ENCODE measurements at regions not wholly inside any gene's neighbourhood (a gene's known extent, or its start where the extent isn't known, plus 50 kb on each side); places are given as distances from the start of the nearest gene placed in this dataset.

- Histone ChIP-seq H3K27me3 (ENCODE audit: control insufficient read depth, insufficient read depth, low read length) (no peaks in the 10 kb centered on the region), H3K4me3 (ENCODE audit: low read depth, low read length) (no peak overlapping the region), H3K36me3 (ENCODE audit: control insufficient read depth, insufficient read depth, low read length) (no peaks in the 10 kb centered on the region)
- DNase-seq (ENCODE audit: low read depth), result no peak
- TF ChIP-seq, protein P1, sequence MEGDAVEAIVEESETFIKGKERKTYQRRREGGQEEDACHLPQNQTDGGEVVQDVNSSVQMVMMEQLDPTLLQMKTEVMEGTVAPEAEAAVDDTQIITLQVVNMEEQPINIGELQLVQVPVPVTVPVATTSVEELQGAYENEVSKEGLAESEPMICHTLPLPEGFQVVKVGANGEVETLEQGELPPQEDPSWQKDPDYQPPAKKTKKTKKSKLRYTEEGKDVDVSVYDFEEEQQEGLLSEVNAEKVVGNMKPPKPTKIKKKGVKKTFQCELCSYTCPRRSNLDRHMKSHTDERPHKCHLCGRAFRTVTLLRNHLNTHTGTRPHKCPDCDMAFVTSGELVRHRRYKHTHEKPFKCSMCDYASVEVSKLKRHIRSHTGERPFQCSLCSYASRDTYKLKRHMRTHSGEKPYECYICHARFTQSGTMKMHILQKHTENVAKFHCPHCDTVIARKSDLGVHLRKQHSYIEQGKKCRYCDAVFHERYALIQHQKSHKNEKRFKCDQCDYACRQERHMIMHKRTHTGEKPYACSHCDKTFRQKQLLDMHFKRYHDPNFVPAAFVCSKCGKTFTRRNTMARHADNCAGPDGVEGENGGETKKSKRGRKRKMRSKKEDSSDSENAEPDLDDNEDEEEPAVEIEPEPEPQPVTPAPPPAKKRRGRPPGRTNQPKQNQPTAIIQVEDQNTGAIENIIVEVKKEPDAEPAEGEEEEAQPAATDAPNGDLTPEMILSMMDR (IDR thresholded peaks at IDR 0.05; ENCODE audit: insufficient read depth, low read length, poor library complexity, severe bottlenecking), result no peak
Measured at GRCh38 chr3:99545941-99546580, 92.3 kb upstream of the COL8A1 start.

DNA sequence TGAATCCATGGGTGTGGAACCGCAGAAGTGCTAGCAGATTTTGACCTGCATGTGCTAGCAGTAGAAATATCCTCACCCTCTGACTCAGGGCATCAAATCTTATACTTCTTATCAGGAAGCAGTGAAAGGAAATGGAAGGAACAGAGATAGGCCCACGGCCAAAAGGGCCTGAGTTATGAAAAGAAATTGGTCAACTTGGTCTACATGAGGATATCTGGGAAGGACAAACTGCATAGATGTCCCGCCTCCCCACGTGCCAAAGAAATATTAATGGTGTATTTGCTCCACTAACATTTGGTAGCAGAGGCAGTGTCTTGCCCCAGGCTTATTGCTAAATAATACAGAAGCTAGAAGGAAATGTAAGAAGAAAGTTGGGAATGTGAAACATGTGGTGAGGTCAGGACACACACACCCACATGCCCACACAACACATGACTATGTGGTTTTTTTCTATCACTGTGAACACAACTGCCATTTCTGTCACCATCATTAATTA, 93.6 kb upstream of the COL8A1 start:
- no peaks in the 10 kb centered on the region for H3K36me3 ChIP-seq (ENCODE audit: control insufficient read depth, insufficient read depth, low read length)
- H3K4me3 ChIP-seq (ENCODE audit: low read depth, low read length), result no peak overlapping the region
- TF ChIP-seq, protein P1 (IDR thresholded peaks at IDR 0.05; ENCODE audit: insufficient read depth, low read length, poor library complexity, severe bottlenecking), result no peak
- no peak for DNase-seq (ENCODE audit: low read depth)
- H3K27me3 ChIP-seq (ENCODE audit: control insufficient read depth, insufficient read depth, low read length), result no peaks in the 10 kb centered on the region

GRCh38 chr3:99543796-99544195, 94.6 kb upstream of the COL8A1 start:
- no peaks in the 10 kb centered on the region for H3K36me3 ChIP-seq (ENCODE audit: control insufficient read depth, insufficient read depth, low read length)
- H3K27me3 ChIP-seq (ENCODE audit: control insufficient read depth, insufficient read depth, low read length), result no peaks in the 10 kb centered on the region
- H3K4me3 ChIP-seq (ENCODE audit: low read depth, low read length), result no peak overlapping the region
- DNase-seq (ENCODE audit: low read depth), result no peak
- TF ChIP-seq, protein P1 (IDR thresholded peaks at IDR 0.05; ENCODE audit: insufficient read depth, low read length, poor library complexity, severe bottlenecking), result no peak

- H3K36me3 ChIP-seq (ENCODE audit: control insufficient read depth, insufficient read depth, low read length), result no peaks in the 10 kb centered on the region
- H3K27me3 ChIP-seq (ENCODE audit: control insufficient read depth, insufficient read depth, low read length), result no peaks in the 10 kb centered on the region
- TF ChIP-seq, protein P1 (IDR thresholded peaks at IDR 0.05; ENCODE audit: insufficient read depth, low read length, poor library complexity, severe bottlenecking), result no peak
- no peak for DNase-seq (ENCODE audit: low read depth)
- H3K4me3 ChIP-seq (ENCODE audit: low read depth, low read length), result no peak overlapping the region
Measured at GRCh38 chr3:99542767-99543518, 95.5 kb upstream of the COL8A1 start.

DNA sequence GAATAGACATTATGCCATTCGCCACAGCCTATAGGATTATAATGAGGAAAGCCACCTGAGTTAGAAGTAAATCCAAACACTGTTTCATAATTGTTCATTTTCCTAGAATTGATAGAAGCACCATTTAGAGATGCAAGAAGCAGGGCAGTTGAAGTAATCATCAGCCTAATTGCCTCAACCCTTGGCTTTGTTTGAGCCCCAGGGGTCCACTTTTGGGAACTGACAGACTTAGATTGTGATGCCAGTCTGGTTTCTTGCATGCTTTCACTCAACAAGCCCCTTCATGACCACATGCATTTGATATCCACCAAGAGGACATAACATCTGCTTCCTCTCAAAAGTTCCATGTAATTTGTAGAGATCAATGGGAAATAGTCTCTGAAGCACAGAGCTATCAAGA, 97.2 kb upstream of the COL8A1 start:
- TF ChIP-seq, protein P1 (IDR thresholded peaks at IDR 0.05; ENCODE audit: insufficient read depth, low read length, poor library complexity, severe bottlenecking), result no peak
- Histone ChIP-seq H3K36me3 (ENCODE audit: control insufficient read depth, insufficient read depth, low read length) (no peaks in the 10 kb centered on the region), H3K4me3 (ENCODE audit: low read depth, low read length) (no peak overlapping the region), H3K27me3 (ENCODE audit: control insufficient read depth, insufficient read depth, low read length) (no peaks in the 10 kb centered on the region)
- DNase-seq (ENCODE audit: low read depth), result no peak

All from kidney epithelial cell (primary cell).